WTC11 (cell line): ENCODE measurements at regions not wholly inside any gene's neighbourhood (a gene's known extent, or its start where the extent isn't known, plus 50 kb on each side); places are given as distances from the start of the nearest gene placed in this dataset.

ENCODE experiments used
- ATAC-seq: fragments of 200-7000 bp; cut with Tn5 transposase; 2 replicates; pipeline ENCODE4 v1.10.0; 2021; ENCODE audit warnings: mild to moderate bottlenecking, moderate library complexity
- CTCF ChIA-PET: fragments of 300-600 bp; sonication (Branson Sonifier 250); formaldehyde crosslinking; loops from one replicate; lab custom pipeline; 2021; ENCODE audit warnings: antibody characterized with exemption; lab: Charles Lee
- POLR2A ChIA-PET: fragments of 350-600 bp; sonication (Branson Sonifier 250); formaldehyde crosslinking; loops from one replicate; lab custom pipeline; 2021; ENCODE audit warnings: antibody characterized with exemption; lab: Charles Lee
- DNase-seq: peaks from one replicate; pipeline ENCODE4 v3.0.0; 2021; ENCODE audit warnings: low spot score
- H3K27ac Mint-ChIP-seq: 2 replicates; pipeline ENCODE4 v1.8.0; 2021; ENCODE audit warnings: mixed read lengths
- H3K27me3 Mint-ChIP-seq: 2 replicates; pipeline ENCODE4 v1.8.0; 2021; ENCODE audit warnings: low read depth, mild to moderate bottlenecking, moderate library complexity, mixed read lengths
- H3K36me3 Mint-ChIP-seq: 2 replicates; pipeline ENCODE4 v1.8.0; 2021; ENCODE audit warnings: mixed read lengths
- H3K4me1 Mint-ChIP-seq: 2 replicates; pipeline ENCODE4 v1.8.0; 2022; ENCODE audit warnings: mixed read lengths
- H3K4me3 Mint-ChIP-seq: 2 replicates; pipeline ENCODE4 v1.8.0; 2021; ENCODE audit warnings: mild to moderate bottlenecking, moderate library complexity, mixed read lengths
- H3K9me3 Mint-ChIP-seq: 2 replicates; pipeline ENCODE4 v1.8.0; 2021; ENCODE audit warnings: mixed read lengths
- ATF3 ChIP-seq: sonication (generic); formaldehyde crosslinking; conservative IDR thresholded peaks from 2 replicates; pipeline ENCODE4 v1.8.1; 2022; ENCODE audit warnings: mild to moderate bottlenecking, missing genetic modification reagents
- E2F4 ChIP-seq: sonication (generic); formaldehyde crosslinking; IDR thresholded peaks from 2 replicates; pipeline ENCODE4 v1.8.1; 2022; ENCODE audit warnings: low read depth, mild to moderate bottlenecking, moderate library complexity, missing genetic modification reagents, borderline replicate concordance
- FOXP4 ChIP-seq: sonication (generic); formaldehyde crosslinking; IDR thresholded peaks from 2 replicates; pipeline ENCODE4 v1.8.0; 2022; ENCODE audit warnings: mild to moderate bottlenecking, missing genetic modification reagents
- GABPB1 ChIP-seq: sonication (generic); formaldehyde crosslinking; IDR thresholded peaks from 2 replicates; pipeline ENCODE4 v1.8.1; 2023; ENCODE audit warnings: mild to moderate bottlenecking, missing genetic modification reagents
- GRHL2 ChIP-seq: fragments of 250-450 bp; sonication (Bioruptor Pico); IDR thresholded peaks from 2 replicates; pipeline ENCODE4 v1.8.0; 2022; ENCODE audit warnings: mild to moderate bottlenecking, moderate library complexity; ENCODE audit not compliant: insufficient replicate concordance, severe bottlenecking
- HMGXB4 ChIP-seq: sonication (generic); formaldehyde crosslinking; IDR thresholded peaks from 2 replicates; pipeline ENCODE4 v1.8.1; 2023; ENCODE audit warnings: mild to moderate bottlenecking, moderate library complexity, missing genetic modification reagents
- IRF1 ChIP-seq: sonication (generic); formaldehyde crosslinking; IDR thresholded peaks from 2 replicates; pipeline ENCODE4 v1.8.0; 2023; ENCODE audit warnings: missing genetic modification reagents
- JUN ChIP-seq: sonication (generic); formaldehyde crosslinking; IDR thresholded peaks from 2 replicates; pipeline ENCODE4 v1.8.0; 2023; ENCODE audit warnings: mild to moderate bottlenecking, missing genetic modification reagents
- NFE2L1 ChIP-seq: sonication (generic); formaldehyde crosslinking; IDR thresholded peaks from 2 replicates; pipeline ENCODE4 v1.8.1; 2023; ENCODE audit warnings: missing genetic modification reagents
- NR2C2 ChIP-seq: sonication (generic); formaldehyde crosslinking; IDR thresholded peaks from 2 replicates; pipeline ENCODE4 v1.8.0; 2022; ENCODE audit warnings: mild to moderate bottlenecking, missing genetic modification reagents
- NR3C1 ChIP-seq: sonication (generic); formaldehyde crosslinking; conservative IDR thresholded peaks from 2 replicates; pipeline ENCODE4 v1.8.1; 2023; ENCODE audit warnings: low read depth, mild to moderate bottlenecking, missing genetic modification reagents
- SP1 ChIP-seq: sonication (generic); formaldehyde crosslinking; conservative IDR thresholded peaks from 2 replicates; pipeline ENCODE4 v1.8.1; 2022; ENCODE audit warnings: missing genetic modification reagents
- ZNF317 ChIP-seq: sonication (generic); formaldehyde crosslinking; IDR thresholded peaks from 2 replicates; pipeline ENCODE4 v1.8.1; 2023; ENCODE audit warnings: low read depth, mild to moderate bottlenecking, moderate library complexity, missing genetic modification reagents, borderline replicate concordance
- ZNF416 ChIP-seq: fragments of 250-450 bp; sonication (Bioruptor Pico); IDR thresholded peaks from 2 replicates; pipeline ENCODE4 v1.9.0; 2021; ENCODE audit warnings: mild to moderate bottlenecking, inconsistent platforms
- ZNF423 ChIP-seq: fragments of 250-450 bp; sonication (Bioruptor Pico); IDR thresholded peaks from 2 replicates; pipeline ENCODE4 v2.1.2; 2022; ENCODE audit warnings: mild to moderate bottlenecking, moderate library complexity
- ZNF532 ChIP-seq: fragments of 250-450 bp; sonication (Bioruptor Pico); IDR thresholded peaks from 2 replicates; pipeline ENCODE4 v1.9.0; 2021; ENCODE audit warnings: mild to moderate bottlenecking, borderline replicate concordance

- Mint-ChIP-seq H3K36me3 (no peaks in the 10 kb centered on the region), H3K4me3 (no peak overlapping the region), H3K27ac (peak overlapping the region; percentile 82), H3K9me3 (no peaks in the 10 kb centered on the region), H3K27me3 (no peaks in the 10 kb centered on the region), H3K4me1 (peaks cover 75% of the 10 kb centered on the region)
- POLR2A ChIA-PET, result interaction anchor here (0.5 kb wide), 1 partner anchor 943 kb away, joined by 3 read pairs; no protein-coding TSS in a partner anchor
- ATAC-seq (no peak), DNase-seq (no peak)
- TF ChIP-seq IRF1 (CRISPR knock-in tag) (no peak), ZNF532 (no peak), ATF3 (CRISPR knock-in tag) (no peak), GABPB1 (CRISPR knock-in tag) (no peak), HMGXB4 (CRISPR knock-in tag) (no peak), ZNF416 (CRISPR knock-in tag) (no peak), GRHL2 (CRISPR knock-in tag) (no peak), NFE2L1 (CRISPR knock-in tag) (no peak), NR3C1 (CRISPR knock-in tag) (no peak), FOXP4 (CRISPR knock-in tag) (no peak), SP1 (CRISPR knock-in tag) (no peak), JUN (CRISPR knock-in tag) (no peak), ZNF317 (CRISPR knock-in tag) (no peak), NR2C2 (CRISPR knock-in tag) (no peak), E2F4 (CRISPR knock-in tag) (no peak), ZNF423 (no peak)
- CTCF ChIA-PET, result interaction anchor here (1.0 to 1.2 kb wide), 2 partner anchors 36 to 203 kb away, joined by 3 read pairs; no protein-coding TSS in a partner anchor
These were observed 201.4 kb upstream of the CTNNB1 start for GRCh38 chr3:40997711-40998519.
